ENCODE measurements at regions not wholly inside any gene's neighbourhood (a gene's known extent, or its start where the extent isn't known, plus 50 kb on each side); places are given as distances from the start of the nearest gene placed in this dataset.

DNA sequence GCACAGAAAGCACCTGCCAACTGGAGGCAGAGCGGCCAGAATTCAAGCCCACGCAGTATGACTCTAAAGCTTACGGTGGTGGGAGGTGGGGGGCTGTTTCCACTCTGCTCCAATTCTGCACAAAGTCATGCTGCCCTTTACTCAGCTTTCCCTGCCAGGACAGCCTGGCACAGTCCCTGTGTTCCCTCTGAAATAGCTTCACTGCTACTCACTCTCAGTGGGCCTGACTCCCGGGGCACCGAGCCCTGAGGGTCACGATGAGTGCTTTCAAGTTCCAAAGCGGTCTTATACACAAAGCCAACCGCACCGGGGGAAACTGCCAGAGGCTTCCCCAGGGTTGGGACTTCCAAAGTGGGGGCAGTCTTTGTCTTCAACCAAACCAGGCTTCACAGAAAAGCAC, 306.1 kb upstream of the XYLT1 start:
- no peaks in the 10 kb centered on the region for H3K36me3 ChIP-seq (ENCODE audit: insufficient read depth)
- H3K4me1 ChIP-seq (ENCODE audit: insufficient read depth) = no peaks in the 10 kb centered on the region
- H3K27ac ChIP-seq (ENCODE audit: low read depth) = no peak overlapping the region
- no peak for DNase-seq (ENCODE audit: extremely low spot score)
- 73% methylated on average over 9 of the region's 9 CpGs for WGBS
- H3K4me3 ChIP-seq (ENCODE audit: low read depth, low read length) = no peak overlapping the region

DNA sequence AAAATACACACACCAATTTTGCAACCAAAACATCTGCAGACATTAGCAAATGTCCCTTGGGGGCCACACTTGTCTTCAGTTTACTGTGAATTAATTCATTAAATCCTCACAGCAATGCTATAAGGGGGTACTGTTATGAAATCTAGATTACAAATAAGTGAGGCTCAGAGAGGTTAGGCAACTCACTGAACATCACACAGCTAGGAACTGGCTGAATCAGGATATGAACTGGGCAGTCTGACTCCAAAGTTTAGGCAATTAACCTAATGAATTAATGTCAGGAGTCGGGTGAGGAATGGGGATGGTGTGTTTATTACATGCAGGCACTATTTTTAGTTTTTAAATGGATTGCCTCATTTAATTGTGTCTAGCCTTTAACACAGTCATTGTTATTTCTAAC, 305.7 kb upstream of the XYLT1 start:
- DNase-seq (ENCODE audit: extremely low spot score) = no peak
- 60% methylated on average over 1 of the region's 1 CpG for WGBS

DNA sequence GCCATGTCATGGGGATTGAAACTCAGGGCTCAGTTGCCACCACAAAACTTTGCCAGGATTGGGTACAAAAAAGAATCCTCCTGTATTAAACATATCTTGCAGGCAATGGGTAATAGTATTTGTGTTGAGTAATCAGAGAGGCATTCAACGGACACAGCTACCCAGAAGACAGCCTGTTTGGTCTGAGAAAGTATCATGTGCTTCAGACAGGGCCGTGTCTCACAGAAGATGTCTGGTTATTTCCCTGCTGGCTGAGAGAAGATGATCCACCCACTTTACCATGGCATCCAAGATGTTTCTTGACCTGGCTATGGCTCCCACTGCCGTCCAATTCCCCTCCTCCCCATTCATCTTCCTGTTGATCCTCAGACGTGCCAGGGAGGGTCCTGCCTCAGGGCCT, 304.3 kb upstream of the XYLT1 start:
- Histone ChIP-seq H3K36me3 (ENCODE audit: insufficient read depth) (no peaks in the 10 kb centered on the region), H3K4me3 (ENCODE audit: low read depth, low read length) (no peak overlapping the region), H3K4me1 (ENCODE audit: insufficient read depth) (no peaks in the 10 kb centered on the region), H3K27ac (ENCODE audit: low read depth) (no peak overlapping the region)
- no peak for DNase-seq (ENCODE audit: extremely low spot score)
- WGBS = 71% methylated on average over 4 of the region's 4 CpGs

More for the DNA sequence above, 305.7 kb upstream of the XYLT1 start:
- Histone ChIP-seq H3K4me3 (ENCODE audit: low read depth, low read length) (no peak overlapping the region), H3K36me3 (ENCODE audit: insufficient read depth) (no peaks in the 10 kb centered on the region), H3K27ac (ENCODE audit: low read depth) (no peak overlapping the region), H3K4me1 (ENCODE audit: insufficient read depth) (no peaks in the 10 kb centered on the region)

DNA sequence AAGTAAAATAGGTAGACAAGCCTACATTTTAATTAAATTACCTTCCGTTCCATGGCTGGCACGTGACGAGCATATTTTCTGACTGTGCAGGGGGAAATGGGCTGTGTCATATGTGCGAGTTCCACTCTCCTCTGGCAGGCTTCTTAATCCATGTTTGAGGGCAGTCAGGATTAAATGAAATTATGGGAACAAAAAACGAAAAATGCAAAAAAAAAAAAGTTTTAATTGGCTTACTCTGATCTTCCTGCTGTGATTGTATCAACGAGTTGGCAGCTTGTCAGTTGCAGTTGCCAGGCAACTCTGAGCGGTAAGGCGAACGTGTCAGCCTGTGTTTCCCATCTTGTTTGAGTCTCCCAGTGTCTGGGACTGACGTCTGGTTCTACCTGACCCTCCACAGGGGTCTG, 302.9 kb upstream of the XYLT1 start:
- Histone ChIP-seq H3K4me3 (ENCODE audit: low read depth, low read length) (no peak overlapping the region), H3K27ac (ENCODE audit: low read depth) (no peak overlapping the region), H3K4me1 (ENCODE audit: insufficient read depth) (no peaks in the 10 kb centered on the region), H3K36me3 (ENCODE audit: insufficient read depth) (no peaks in the 10 kb centered on the region)
- no peak for DNase-seq (ENCODE audit: extremely low spot score)
- WGBS = 34% methylated on average over 10 of the region's 10 CpGs

DNA sequence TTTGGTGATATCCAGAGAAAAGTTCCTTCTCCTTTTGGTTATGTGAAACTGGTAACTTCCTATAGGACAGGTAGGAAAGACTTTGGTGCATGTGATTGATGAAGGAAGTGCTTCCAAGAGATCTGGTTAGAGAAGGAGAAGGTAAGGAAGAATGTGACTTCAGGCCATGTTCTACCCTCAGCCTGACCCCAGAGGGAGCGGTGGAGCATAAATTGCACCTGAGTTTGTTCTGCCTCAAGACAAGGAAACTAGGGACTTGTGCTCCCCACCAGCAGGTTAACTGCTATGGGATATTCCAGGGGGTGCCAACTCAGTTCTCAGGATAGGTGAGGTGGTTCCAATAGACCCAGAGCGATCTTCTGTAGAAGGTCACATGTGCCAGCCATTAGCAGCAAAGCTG, 299.3 kb upstream of the XYLT1 start:
- 92% methylated on average over 2 of the region's 2 CpGs for WGBS
- H3K4me1 ChIP-seq (ENCODE audit: insufficient read depth) = no peaks in the 10 kb centered on the region
- no peak overlapping the region for H3K4me3 ChIP-seq (ENCODE audit: low read depth, low read length)
- H3K27ac ChIP-seq (ENCODE audit: low read depth) = no peak overlapping the region
- no peaks in the 10 kb centered on the region for H3K36me3 ChIP-seq (ENCODE audit: insufficient read depth)
- DNase-seq (ENCODE audit: extremely low spot score) = no peak

DNA sequence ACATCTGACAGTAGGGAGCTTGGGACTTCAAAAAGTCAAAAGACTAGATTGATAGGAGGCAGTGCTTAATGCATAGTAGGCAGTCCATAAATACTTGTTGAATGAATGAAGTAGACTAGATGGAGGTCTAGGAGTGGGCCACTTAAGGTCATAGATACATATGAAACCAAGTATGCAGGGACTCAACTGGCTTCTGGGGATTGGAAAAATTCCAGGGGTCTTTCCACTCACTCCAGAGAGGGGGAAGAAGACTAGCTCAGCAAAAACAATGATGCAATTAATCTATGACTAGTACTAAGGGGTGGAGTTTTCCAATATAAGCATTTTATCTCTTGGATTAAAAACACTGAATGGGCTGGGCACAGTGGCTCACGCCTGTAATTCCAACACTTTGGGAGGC, 298.3 kb upstream of the XYLT1 start:
- Histone ChIP-seq H3K27ac (ENCODE audit: low read depth) (no peak overlapping the region), H3K36me3 (ENCODE audit: insufficient read depth) (no peaks in the 10 kb centered on the region), H3K4me1 (ENCODE audit: insufficient read depth) (no peaks in the 10 kb centered on the region), H3K4me3 (ENCODE audit: low read depth, low read length) (no peak overlapping the region)
- no peak for DNase-seq (ENCODE audit: extremely low spot score)
- 87% methylated on average over 1 of the region's 1 CpG for WGBS

DNA sequence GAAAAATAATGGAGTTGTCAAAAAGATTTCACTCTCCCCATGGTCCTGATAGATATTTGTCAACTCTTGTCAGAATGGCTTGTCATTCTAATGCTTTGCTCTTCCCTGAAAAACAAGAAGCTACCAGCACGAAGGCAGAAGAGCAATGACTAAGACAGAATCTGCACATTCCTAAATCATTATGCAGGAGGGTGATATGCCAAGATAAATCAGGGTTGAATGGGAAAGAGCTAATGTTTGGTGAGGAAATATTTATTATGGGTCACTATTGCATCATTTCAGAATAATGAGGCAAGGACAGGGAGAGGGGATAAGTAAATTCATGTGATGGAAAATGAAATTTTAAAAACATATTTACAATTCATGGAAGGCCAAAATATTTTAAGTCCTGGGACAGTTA, 297.5 kb upstream of the XYLT1 start:
- WGBS = 12% methylated on average over 1 of the region's 1 CpG

DNA sequence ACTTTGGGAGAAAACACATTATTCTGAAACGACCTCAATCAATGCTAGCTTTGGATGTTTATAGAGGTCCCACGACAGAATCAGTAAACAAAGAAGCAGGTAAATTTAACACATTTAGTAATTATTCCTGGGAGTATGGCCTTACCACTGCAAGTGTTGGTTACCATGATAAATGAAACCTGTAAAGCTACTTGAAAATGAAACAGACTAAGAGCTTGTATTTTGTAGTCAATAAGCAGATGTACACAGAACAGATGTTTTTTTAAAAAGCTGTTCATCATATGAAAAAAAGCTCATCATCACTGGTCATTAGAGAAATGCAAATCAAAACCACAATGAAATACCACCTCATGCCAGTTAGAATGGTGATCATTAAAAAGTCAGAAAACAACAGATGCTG, 295.3 kb upstream of the XYLT1 start:
- Histone ChIP-seq H3K4me1 (ENCODE audit: insufficient read depth) (no peaks in the 10 kb centered on the region), H3K27ac (ENCODE audit: low read depth) (no peak overlapping the region), H3K4me3 (ENCODE audit: low read depth, low read length) (no peak overlapping the region), H3K36me3 (ENCODE audit: insufficient read depth) (no peaks in the 10 kb centered on the region)
- DNase-seq (ENCODE audit: extremely low spot score) = no peak
- WGBS = 18% methylated on average over 2 of the region's 2 CpGs

More for the DNA sequence above, 297.5 kb upstream of the XYLT1 start:
- Histone ChIP-seq H3K27ac (ENCODE audit: low read depth) (no peak overlapping the region), H3K4me1 (ENCODE audit: insufficient read depth) (no peaks in the 10 kb centered on the region), H3K36me3 (ENCODE audit: insufficient read depth) (no peaks in the 10 kb centered on the region), H3K4me3 (ENCODE audit: low read depth, low read length) (no peak overlapping the region)
- DNase-seq (ENCODE audit: extremely low spot score) = no peak

DNA sequence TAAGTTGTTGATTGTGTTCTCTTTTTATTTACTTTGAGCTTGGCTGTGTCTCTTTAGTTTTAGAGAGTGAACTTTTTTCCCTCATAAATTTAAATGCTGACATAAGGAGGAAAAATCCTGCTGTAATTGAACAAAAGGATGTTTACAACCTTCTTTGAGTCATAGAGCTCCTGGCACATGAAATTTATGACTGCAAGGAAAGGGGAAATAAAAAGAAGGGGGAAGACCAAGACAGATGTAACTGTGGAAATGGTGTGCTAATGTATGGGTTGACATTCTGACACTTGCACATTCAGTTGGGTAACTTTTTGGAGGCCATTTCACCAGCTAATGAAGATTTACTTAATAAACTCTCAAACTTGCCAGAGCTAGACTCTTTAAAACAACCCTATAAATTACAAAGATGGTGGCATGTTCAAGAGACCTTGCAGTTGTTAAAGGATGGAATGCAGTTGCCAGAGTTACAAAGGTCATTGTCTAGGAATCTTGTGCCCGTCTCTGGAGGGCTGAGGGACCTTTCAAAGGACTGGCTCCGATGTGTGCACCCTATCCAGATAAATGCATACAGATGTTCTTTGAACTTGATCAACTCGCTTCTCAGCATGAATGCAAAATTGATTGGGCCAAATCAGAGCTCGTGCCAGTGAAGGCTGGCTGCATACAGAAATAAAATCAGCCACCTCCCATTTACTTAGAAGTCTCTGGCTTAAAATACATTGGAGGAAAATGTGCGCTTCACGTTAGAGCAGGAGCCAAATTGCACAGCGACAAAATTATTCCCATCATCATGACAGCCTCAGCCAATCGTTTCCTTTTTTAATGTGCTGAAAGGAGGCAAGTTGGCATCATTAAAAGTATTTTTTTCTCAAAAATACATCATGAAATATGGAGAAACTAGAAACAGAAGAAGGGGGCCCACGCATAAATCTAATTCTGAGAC, 289.0 kb upstream of the XYLT1 start:
- WGBS = 56% methylated on average over 9 of the region's 9 CpGs
- no peaks in the 10 kb centered on the region for H3K36me3 ChIP-seq (ENCODE audit: insufficient read depth)
- DNase-seq (ENCODE audit: extremely low spot score) = no peak
- no peaks in the 10 kb centered on the region for H3K4me1 ChIP-seq (ENCODE audit: insufficient read depth)
- no peak overlapping the region for H3K4me3 ChIP-seq (ENCODE audit: low read depth, low read length)
- H3K27ac ChIP-seq (ENCODE audit: low read depth) = no peak overlapping the region

DNA sequence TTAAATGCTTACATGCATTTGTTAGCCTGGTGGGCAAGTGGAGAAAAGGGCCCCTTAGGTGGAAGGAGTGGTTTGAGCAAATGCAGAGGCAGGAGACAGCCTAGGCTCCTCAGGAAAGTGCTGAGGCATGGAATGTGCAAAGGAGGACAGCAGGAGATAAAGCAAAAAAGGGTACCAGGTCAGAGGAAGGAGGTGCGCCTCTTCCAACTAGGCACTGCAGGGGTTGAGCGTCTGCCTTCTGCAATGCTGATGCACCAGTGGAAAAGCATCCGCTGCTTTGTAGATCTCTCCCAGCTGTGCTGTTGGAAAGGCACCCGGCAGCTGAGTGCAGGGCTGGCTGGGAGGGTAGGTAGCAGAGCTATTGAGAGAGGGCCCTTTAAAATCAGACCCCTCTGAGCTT, 287.0 kb upstream of the XYLT1 start:
- 41% methylated on average over 4 of the region's 4 CpGs for WGBS
- H3K4me1 ChIP-seq (ENCODE audit: insufficient read depth) = no peaks in the 10 kb centered on the region
- DNase-seq (ENCODE audit: extremely low spot score) = no peak
- no peak overlapping the region for H3K4me3 ChIP-seq (ENCODE audit: low read depth, low read length)
- no peak overlapping the region for H3K27ac ChIP-seq (ENCODE audit: low read depth)
- no peaks in the 10 kb centered on the region for H3K36me3 ChIP-seq (ENCODE audit: insufficient read depth)

DNA sequence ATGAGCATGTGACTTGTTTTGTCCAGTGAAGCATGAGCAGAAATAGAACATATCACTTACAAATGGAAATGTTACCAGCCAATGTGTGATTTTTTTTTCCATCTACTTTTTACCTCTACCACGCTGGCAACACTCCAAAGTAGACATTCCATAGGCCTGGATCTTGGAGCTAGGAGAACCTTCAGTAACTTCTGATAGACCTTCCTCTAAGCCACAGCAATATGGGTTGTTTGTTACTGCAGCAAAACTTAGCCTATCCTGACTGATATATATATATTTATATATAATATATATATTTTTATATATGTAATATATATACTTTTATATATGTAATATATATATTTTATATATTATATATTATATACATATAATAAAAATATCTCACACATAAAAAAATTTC, 284.4 kb upstream of the XYLT1 start:
- DNase-seq (ENCODE audit: extremely low spot score) = no peak
- WGBS = 86% methylated on average over 1 of the region's 1 CpG
- H3K36me3 ChIP-seq (ENCODE audit: insufficient read depth) = no peaks in the 10 kb centered on the region
- H3K27ac ChIP-seq (ENCODE audit: low read depth) = no peak overlapping the region
- no peak overlapping the region for H3K4me3 ChIP-seq (ENCODE audit: low read depth, low read length)
- no peaks in the 10 kb centered on the region for H3K4me1 ChIP-seq (ENCODE audit: insufficient read depth)

DNA sequence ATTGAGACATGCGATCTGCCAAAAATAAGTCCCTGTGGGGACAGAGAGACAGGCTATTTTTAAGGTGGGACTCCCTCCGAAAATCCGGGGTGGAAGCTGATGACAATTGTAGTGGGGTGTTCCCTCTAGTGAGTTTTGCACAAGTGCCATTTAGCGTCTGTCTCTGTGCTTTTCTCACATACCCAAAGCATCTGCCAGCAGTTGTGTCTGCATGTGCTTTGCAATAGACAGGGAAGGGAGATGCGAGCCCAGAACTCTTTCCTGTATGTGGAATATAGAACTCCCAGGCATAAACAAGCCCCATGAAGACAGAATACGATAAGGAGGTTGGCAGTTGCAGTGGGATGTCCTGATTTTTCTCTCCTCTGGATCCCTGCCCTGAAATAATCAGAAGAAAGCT, 282.7 kb upstream of the XYLT1 start:
- no peak overlapping the region for H3K4me3 ChIP-seq (ENCODE audit: low read depth, low read length)
- no peaks in the 10 kb centered on the region for H3K4me1 ChIP-seq (ENCODE audit: insufficient read depth)
- H3K36me3 ChIP-seq (ENCODE audit: insufficient read depth) = no peaks in the 10 kb centered on the region
- no peak overlapping the region for H3K27ac ChIP-seq (ENCODE audit: low read depth)
- DNase-seq (ENCODE audit: extremely low spot score) = no peak
- 53% methylated on average over 6 of the region's 6 CpGs for WGBS

DNA sequence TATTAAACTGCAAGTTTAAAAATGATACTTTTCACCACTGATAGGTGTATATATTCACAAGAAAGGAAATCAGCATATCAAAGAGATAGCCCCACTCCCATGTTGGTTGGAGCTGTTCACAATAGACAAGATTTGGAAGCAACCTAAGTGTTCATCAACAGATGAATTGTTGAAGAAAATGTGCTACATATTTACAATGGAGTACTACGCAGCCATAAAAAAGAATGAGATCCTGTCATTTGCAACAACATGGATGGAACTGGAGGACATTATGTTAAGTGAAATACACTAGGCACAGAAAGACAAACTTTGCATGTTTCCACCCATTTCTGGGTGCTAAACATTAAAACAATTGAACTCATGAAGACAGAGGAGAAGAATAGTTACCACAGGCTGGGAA, 278.9 kb upstream of the XYLT1 start:
- 99% methylated on average over 1 of the region's 1 CpG for WGBS

DNA sequence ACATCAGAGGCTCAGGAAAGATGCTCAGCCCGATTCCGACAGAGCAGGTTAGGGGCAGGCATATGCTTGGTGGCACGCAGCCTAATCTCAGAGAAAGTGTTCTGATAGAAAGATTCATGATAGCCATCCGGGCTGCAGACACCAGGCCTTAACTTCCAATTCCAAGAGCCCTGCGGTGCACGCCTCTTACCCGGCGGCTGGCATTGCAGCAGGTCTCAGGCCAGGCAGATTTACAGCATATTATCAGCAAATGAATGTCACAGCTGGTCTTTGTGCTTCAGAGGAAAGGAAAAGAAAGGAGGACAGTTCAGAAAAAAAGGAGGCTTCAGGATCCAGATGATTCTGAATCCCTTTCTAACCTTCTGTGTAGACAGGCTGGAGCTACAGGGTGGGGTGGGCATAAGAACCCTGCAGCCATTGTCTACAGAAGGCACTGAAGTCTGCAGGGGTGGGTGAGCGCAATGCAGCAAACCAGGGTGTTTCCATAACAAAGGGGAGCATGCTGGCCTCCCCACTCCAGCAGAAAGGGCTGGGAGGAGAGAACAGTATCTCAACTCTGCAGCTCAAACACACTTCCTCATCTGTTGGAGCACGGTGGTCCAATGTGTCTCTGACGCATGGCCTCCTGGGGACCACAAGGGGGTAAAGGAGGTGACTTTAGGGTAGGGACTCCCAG, 277.4 kb upstream of the XYLT1 start:
- Histone ChIP-seq H3K4me1 (ENCODE audit: insufficient read depth) (no peaks in the 10 kb centered on the region), H3K36me3 (ENCODE audit: insufficient read depth) (no peaks in the 10 kb centered on the region), H3K4me3 (ENCODE audit: low read depth, low read length) (no peak overlapping the region), H3K27ac (ENCODE audit: low read depth) (no peak overlapping the region)
- DNase-seq (ENCODE audit: extremely low spot score) = no peak
- WGBS = 33% methylated on average over 11 of the region's 11 CpGs

More for the DNA sequence above, 278.9 kb upstream of the XYLT1 start:
- Histone ChIP-seq H3K4me3 (ENCODE audit: low read depth, low read length) (no peak overlapping the region), H3K27ac (ENCODE audit: low read depth) (no peak overlapping the region), H3K4me1 (ENCODE audit: insufficient read depth) (no peaks in the 10 kb centered on the region), H3K36me3 (ENCODE audit: insufficient read depth) (no peaks in the 10 kb centered on the region)
- DNase-seq (ENCODE audit: extremely low spot score) = no peak

Measured in urinary bladder (tissue), 3 donors.